ENCODE measurements at regions not wholly inside any gene's neighbourhood (a gene's known extent, or its start where the extent isn't known, plus 50 kb on each side); places are given as distances from the start of the nearest gene placed in this dataset.

DNA sequence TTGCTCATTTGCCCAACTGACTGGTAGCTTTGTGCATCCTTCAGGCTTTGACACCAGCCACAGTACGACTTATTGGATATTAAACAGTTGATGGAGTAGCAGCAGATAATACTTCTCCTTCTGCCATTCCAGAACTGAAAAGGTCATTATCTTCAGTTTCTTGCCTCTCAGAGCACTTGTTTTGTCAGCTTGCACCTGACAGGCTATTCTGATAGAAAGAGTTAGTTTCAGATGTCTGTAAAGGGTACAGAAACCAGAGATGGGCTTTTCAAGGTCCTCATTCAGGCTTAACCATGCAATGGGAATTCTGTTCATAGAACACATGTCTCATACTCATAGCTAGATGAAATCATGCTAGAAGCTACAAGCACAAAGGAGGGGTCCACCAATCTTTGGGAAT, 367.2 kb downstream of the OTOL1 start:
- TF ChIP-seq HNF4A (CRISPR knock-in tag; IDR thresholded peaks at IDR 0.05) (no peak), ZNF446 (CRISPR knock-in tag; IDR thresholded peaks at IDR 0.05) (no peak), CTCF (CRISPR knock-in tag; IDR thresholded peaks at IDR 0.05) (no peak), NPAS2 (CRISPR knock-in tag; IDR thresholded peaks at IDR 0.05; ENCODE audit: borderline replicate concordance) (no peak), NR2F1 (CRISPR knock-in tag; IDR thresholded peaks at IDR 0.05) (no peak), POLR2A (IDR thresholded peaks at IDR 0.05; ENCODE audit: insufficient read depth in 1 of 2, low read depth in 2 of 2, low read length in 2 of 2) (no peak), EP300 (IDR thresholded peaks at IDR 0.05; ENCODE audit: low read depth in 2 of 2, low read length in 2 of 2) (no peak), EP300 (CRISPR knock-in tag; IDR thresholded peaks at IDR 0.05; ENCODE audit: borderline replicate concordance) (no peak), ZNF24 (IDR thresholded peaks at IDR 0.05) (no peak), TBX3 (IDR thresholded peaks at IDR 0.05; ENCODE audit: borderline replicate concordance) (no peak), RFX5 (IDR thresholded peaks at IDR 0.05; ENCODE audit: low read depth, low read length) (no peak)
- TF ChIP-seq, protein P1, sequence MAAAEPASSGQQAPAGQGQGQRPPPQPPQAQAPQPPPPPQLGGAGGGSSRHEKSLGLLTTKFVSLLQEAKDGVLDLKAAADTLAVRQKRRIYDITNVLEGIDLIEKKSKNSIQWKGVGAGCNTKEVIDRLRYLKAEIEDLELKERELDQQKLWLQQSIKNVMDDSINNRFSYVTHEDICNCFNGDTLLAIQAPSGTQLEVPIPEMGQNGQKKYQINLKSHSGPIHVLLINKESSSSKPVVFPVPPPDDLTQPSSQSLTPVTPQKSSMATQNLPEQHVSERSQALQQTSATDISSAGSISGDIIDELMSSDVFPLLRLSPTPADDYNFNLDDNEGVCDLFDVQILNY (CRISPR knock-in tag; conservative IDR thresholded peaks at IDR 0.05) = no peak

Measured in HepG2 (cell line).